ENCODE measurements at regions not wholly inside any gene's neighbourhood (a gene's known extent, or its start where the extent isn't known, plus 50 kb on each side); places are given as distances from the start of the nearest gene placed in this dataset.

- TF ChIP-seq EZH2 (IDR thresholded peaks at IDR 0.05; ENCODE audit: insufficient read depth, poor library complexity, severe bottlenecking) (no peak), EZH2phosphoT487 (IDR thresholded peaks at IDR 0.05; ENCODE audit: insufficient read depth, low read depth) (no peak)
Measured at GRCh38 chr12:124082687-124083086, 109.7 kb downstream of the ZNF664 start.

Data from GM23248 (cell line).